Activated naive CD8-positive, alpha-beta T cell treated with anti-CD3 and anti-CD28 coated beads, Interleukin-2, amount 50 U/mL, for 24 hours (primary cell): ENCODE measurements at regions not wholly inside any gene's neighbourhood (a gene's known extent, or its start where the extent isn't known, plus 50 kb on each side); places are given as distances from the start of the nearest gene placed in this dataset.

ENCODE experiments used
- ATAC-seq: fragments of 150-1000 bp; cut with Tn5 transposase; one replicate; pipeline ENCODE4 v1.10.0; 2021
- DNase-seq: peaks from one replicate; pipeline ENCODE4 v3.0.0; 2021
- H3K27ac Mint-ChIP-seq: one replicate; pipeline ENCODE4 v1.8.0; 2021; ENCODE audit warnings: mild to moderate bottlenecking, mixed read lengths
- H3K27me3 Mint-ChIP-seq: one replicate; pipeline ENCODE4 v1.8.0; 2021; ENCODE audit warnings: mixed read lengths
- H3K36me3 Mint-ChIP-seq: one replicate; pipeline ENCODE4 v1.8.0; 2021; ENCODE audit warnings: low read depth, mixed read lengths
- H3K4me1 Mint-ChIP-seq: one replicate; pipeline ENCODE4 v1.8.0; 2021; ENCODE audit warnings: mixed read lengths
- H3K4me3 Mint-ChIP-seq: one replicate; pipeline ENCODE4 v1.8.0; 2021; ENCODE audit warnings: mild to moderate bottlenecking, moderate library complexity, mixed read lengths
- H3K9me3 Mint-ChIP-seq: one replicate; pipeline ENCODE4 v1.8.0; 2021; ENCODE audit warnings: mixed read lengths

GRCh38 chr4:28724239-28724638 lies 1863.6 kb downstream of the STIM2 start:
- no peaks in the 10 kb centered on the region for H3K4me1 Mint-ChIP-seq
- DNase-seq (no peak), ATAC-seq (no peak)
- H3K27me3 Mint-ChIP-seq = no peaks in the 10 kb centered on the region
- no peaks in the 10 kb centered on the region for H3K36me3 Mint-ChIP-seq
- H3K4me3 Mint-ChIP-seq = no peak overlapping the region
- peaks cover 28% of the 10 kb centered on the region for H3K9me3 Mint-ChIP-seq
- H3K27ac Mint-ChIP-seq = no peak overlapping the region

- no peaks in the 10 kb centered on the region for H3K27me3 Mint-ChIP-seq
- ATAC-seq = no peak
Observed at GRCh38 chr4:28730304-28730703, 1869.7 kb downstream of the STIM2 start.

GRCh38 chr4:28744066-28744465 lies 1883.4 kb downstream of the STIM2 start:
- Mint-ChIP-seq H3K27ac (no peak overlapping the region), H3K4me1 (no peaks in the 10 kb centered on the region), H3K27me3 (no peaks in the 10 kb centered on the region), H3K36me3 (no peaks in the 10 kb centered on the region), H3K4me3 (no peak overlapping the region), H3K9me3 (peaks cover 5% of the 10 kb centered on the region)
- DNase-seq = no peak
- no peak for ATAC-seq

More at GRCh38 chr4:28730304-28730703, 1869.7 kb downstream of the STIM2 start:
- DNase-seq = no peak
- Mint-ChIP-seq H3K9me3 (peaks cover 21% of the 10 kb centered on the region), H3K36me3 (no peaks in the 10 kb centered on the region), H3K4me1 (no peaks in the 10 kb centered on the region), H3K27ac (no peak overlapping the region), H3K4me3 (no peak overlapping the region)

GRCh38 chr4:28754376-28754775 lies 1893.7 kb downstream of the STIM2 start:
- Mint-ChIP-seq H3K4me3 (no peak overlapping the region), H3K27ac (no peak overlapping the region), H3K27me3 (no peaks in the 10 kb centered on the region), H3K4me1 (no peaks in the 10 kb centered on the region), H3K36me3 (no peaks in the 10 kb centered on the region), H3K9me3 (no peaks in the 10 kb centered on the region)
- DNase-seq = no peak
- ATAC-seq = no peak

- Mint-ChIP-seq H3K27ac (no peak overlapping the region), H3K4me3 (no peak overlapping the region), H3K27me3 (no peaks in the 10 kb centered on the region), H3K4me1 (no peaks in the 10 kb centered on the region), H3K36me3 (no peaks in the 10 kb centered on the region), H3K9me3 (peaks cover 5% of the 10 kb centered on the region)
- DNase-seq (no peak), ATAC-seq (no peak)
Observed at GRCh38 chr4:28755081-28755480, 1894.4 kb downstream of the STIM2 start.

GRCh38 chr4:28759064-28759463 lies 1898.4 kb downstream of the STIM2 start:
- DNase-seq (no peak), ATAC-seq (no peak)
- no peak overlapping the region for H3K4me3 Mint-ChIP-seq
- no peaks in the 10 kb centered on the region for H3K36me3 Mint-ChIP-seq
- no peaks in the 10 kb centered on the region for H3K27me3 Mint-ChIP-seq
- H3K4me1 Mint-ChIP-seq = no peaks in the 10 kb centered on the region
- H3K27ac Mint-ChIP-seq = no peak overlapping the region
- peaks cover 15% of the 10 kb centered on the region for H3K9me3 Mint-ChIP-seq

- ATAC-seq (no peak), DNase-seq (no peak)
- Mint-ChIP-seq H3K36me3 (no peaks in the 10 kb centered on the region), H3K4me3 (no peak overlapping the region), H3K27ac (no peak overlapping the region), H3K27me3 (no peaks in the 10 kb centered on the region), H3K9me3 (peaks cover 15% of the 10 kb centered on the region), H3K4me1 (no peaks in the 10 kb centered on the region)
Observed at GRCh38 chr4:28760003-28760402, 1899.4 kb downstream of the STIM2 start.

- H3K36me3 Mint-ChIP-seq = no peaks in the 10 kb centered on the region
- H3K27ac Mint-ChIP-seq = no peak overlapping the region
- no peaks in the 10 kb centered on the region for H3K27me3 Mint-ChIP-seq
- no peak for DNase-seq
- H3K4me3 Mint-ChIP-seq = no peak overlapping the region
- H3K4me1 Mint-ChIP-seq = no peaks in the 10 kb centered on the region
- ATAC-seq = no peak
- H3K9me3 Mint-ChIP-seq = peaks cover 4% of the 10 kb centered on the region
Observed at GRCh38 chr4:28772066-28772465, 1911.4 kb downstream of the STIM2 start.

- no peak overlapping the region for H3K4me3 Mint-ChIP-seq
- no peaks in the 10 kb centered on the region for H3K36me3 Mint-ChIP-seq
- H3K27me3 Mint-ChIP-seq = no peaks in the 10 kb centered on the region
- no peaks in the 10 kb centered on the region for H3K4me1 Mint-ChIP-seq
- H3K9me3 Mint-ChIP-seq = peaks cover 4% of the 10 kb centered on the region
- ATAC-seq = no peak
- H3K27ac Mint-ChIP-seq = no peak overlapping the region
- no peak for DNase-seq
Observed at GRCh38 chr4:28772788-28773187, 1912.1 kb downstream of the STIM2 start.

- H3K27ac Mint-ChIP-seq = no peak overlapping the region
- no peaks in the 10 kb centered on the region for H3K27me3 Mint-ChIP-seq
- no peak overlapping the region for H3K4me3 Mint-ChIP-seq
- peaks cover 4% of the 10 kb centered on the region for H3K9me3 Mint-ChIP-seq
- no peak for ATAC-seq
- DNase-seq = no peak
- no peaks in the 10 kb centered on the region for H3K36me3 Mint-ChIP-seq
- no peaks in the 10 kb centered on the region for H3K4me1 Mint-ChIP-seq
Observed at GRCh38 chr4:28774344-28774743, 1913.7 kb downstream of the STIM2 start.

GRCh38 chr4:28776004-28776403 lies 1915.4 kb downstream of the STIM2 start:
- Mint-ChIP-seq H3K27me3 (no peaks in the 10 kb centered on the region), H3K4me1 (no peaks in the 10 kb centered on the region), H3K27ac (no peak overlapping the region), H3K4me3 (no peak overlapping the region), H3K9me3 (no peaks in the 10 kb centered on the region), H3K36me3 (no peaks in the 10 kb centered on the region)
- DNase-seq (no peak), ATAC-seq (no peak)

GRCh38 chr4:28784188-28784587 lies 1923.5 kb downstream of the STIM2 start:
- Mint-ChIP-seq H3K4me1 (no peaks in the 10 kb centered on the region), H3K4me3 (no peak overlapping the region), H3K9me3 (peaks cover 5% of the 10 kb centered on the region), H3K36me3 (no peaks in the 10 kb centered on the region), H3K27me3 (no peaks in the 10 kb centered on the region), H3K27ac (no peak overlapping the region)
- ATAC-seq (no peak), DNase-seq (no peak)

GRCh38 chr4:28787947-28788346 lies 1927.3 kb downstream of the STIM2 start:
- Mint-ChIP-seq H3K27me3 (no peaks in the 10 kb centered on the region), H3K4me3 (no peak overlapping the region), H3K9me3 (peaks cover 9% of the 10 kb centered on the region), H3K27ac (no peak overlapping the region), H3K4me1 (no peaks in the 10 kb centered on the region), H3K36me3 (no peaks in the 10 kb centered on the region)
- ATAC-seq (no peak), DNase-seq (no peak)

GRCh38 chr4:28788929-28789490 lies 1928.4 kb downstream of the STIM2 start:
- no peak overlapping the region for H3K4me3 Mint-ChIP-seq
- no peaks in the 10 kb centered on the region for H3K36me3 Mint-ChIP-seq
- ATAC-seq (no peak), DNase-seq (no peak)
- no peak overlapping the region for H3K27ac Mint-ChIP-seq
- no peaks in the 10 kb centered on the region for H3K4me1 Mint-ChIP-seq
- no peaks in the 10 kb centered on the region for H3K27me3 Mint-ChIP-seq
- peaks cover 17% of the 10 kb centered on the region for H3K9me3 Mint-ChIP-seq

GRCh38 chr4:28792917-28793597 lies 1927.1 kb upstream of the PCDH7 start:
- DNase-seq = no peak
- no peaks in the 10 kb centered on the region for H3K36me3 Mint-ChIP-seq
- no peak overlapping the region for H3K27ac Mint-ChIP-seq
- H3K27me3 Mint-ChIP-seq = no peaks in the 10 kb centered on the region
- no peak overlapping the region for H3K4me3 Mint-ChIP-seq
- H3K4me1 Mint-ChIP-seq = no peaks in the 10 kb centered on the region
- H3K9me3 Mint-ChIP-seq = peaks cover 15% of the 10 kb centered on the region
- no peak for ATAC-seq

GRCh38 chr4:28799696-28800095 lies 1920.5 kb upstream of the PCDH7 start:
- DNase-seq (no peak), ATAC-seq (no peak)
- no peaks in the 10 kb centered on the region for H3K36me3 Mint-ChIP-seq
- peaks cover 3% of the 10 kb centered on the region for H3K9me3 Mint-ChIP-seq
- no peak overlapping the region for H3K4me3 Mint-ChIP-seq
- no peaks in the 10 kb centered on the region for H3K4me1 Mint-ChIP-seq
- no peak overlapping the region for H3K27ac Mint-ChIP-seq
- no peaks in the 10 kb centered on the region for H3K27me3 Mint-ChIP-seq
